ENCODE measurements at regions not wholly inside any gene's neighbourhood (a gene's known extent, or its start where the extent isn't known, plus 50 kb on each side); places are given as distances from the start of the nearest gene placed in this dataset.
"Not testable (repeated sequence)": the region's sequence is repeated elsewhere in the genome, so short reads cannot be mapped to it uniquely, and the experiment has no call there.

DNA sequence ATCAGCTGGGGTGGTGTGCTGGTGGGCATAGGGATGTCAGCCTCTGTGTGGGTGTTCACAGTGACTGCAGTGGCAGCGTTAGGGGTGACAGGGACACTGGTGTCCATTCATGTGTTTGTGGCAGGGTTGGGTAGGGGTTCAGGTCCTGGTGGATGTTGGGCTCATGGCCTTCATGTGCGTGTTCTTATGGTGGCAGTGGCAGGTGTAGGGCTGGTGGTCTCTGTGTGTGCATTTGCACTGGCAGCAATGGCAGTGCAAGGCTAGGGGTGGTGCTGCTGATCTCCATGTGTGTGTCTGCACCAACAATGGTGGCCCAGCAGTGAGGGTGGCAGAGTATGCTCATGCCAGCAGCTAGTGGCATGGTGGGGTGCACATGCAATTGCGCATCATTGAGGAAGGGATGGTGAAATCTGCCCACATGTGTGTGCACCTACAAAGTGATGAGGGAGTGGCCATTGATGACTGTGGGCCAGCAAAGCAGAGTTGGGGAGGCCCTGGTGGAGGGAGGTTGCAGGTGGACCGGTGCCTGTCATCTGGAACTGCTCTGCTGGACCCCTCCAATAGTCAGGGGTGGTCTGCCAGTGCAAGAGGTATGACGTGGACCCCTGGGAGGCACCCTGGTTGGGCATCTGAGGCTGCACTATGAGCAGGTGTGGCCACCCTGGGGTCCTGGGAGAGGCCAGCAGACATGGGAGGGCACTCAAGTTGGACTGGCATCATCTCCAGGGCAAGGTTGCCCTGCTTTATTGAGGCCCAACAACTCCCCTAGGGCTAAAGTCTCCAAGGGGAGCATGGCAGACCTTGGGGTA is 182.9 kb downstream of the TTC6 start:
- TF ChIP-seq, protein P1, sequence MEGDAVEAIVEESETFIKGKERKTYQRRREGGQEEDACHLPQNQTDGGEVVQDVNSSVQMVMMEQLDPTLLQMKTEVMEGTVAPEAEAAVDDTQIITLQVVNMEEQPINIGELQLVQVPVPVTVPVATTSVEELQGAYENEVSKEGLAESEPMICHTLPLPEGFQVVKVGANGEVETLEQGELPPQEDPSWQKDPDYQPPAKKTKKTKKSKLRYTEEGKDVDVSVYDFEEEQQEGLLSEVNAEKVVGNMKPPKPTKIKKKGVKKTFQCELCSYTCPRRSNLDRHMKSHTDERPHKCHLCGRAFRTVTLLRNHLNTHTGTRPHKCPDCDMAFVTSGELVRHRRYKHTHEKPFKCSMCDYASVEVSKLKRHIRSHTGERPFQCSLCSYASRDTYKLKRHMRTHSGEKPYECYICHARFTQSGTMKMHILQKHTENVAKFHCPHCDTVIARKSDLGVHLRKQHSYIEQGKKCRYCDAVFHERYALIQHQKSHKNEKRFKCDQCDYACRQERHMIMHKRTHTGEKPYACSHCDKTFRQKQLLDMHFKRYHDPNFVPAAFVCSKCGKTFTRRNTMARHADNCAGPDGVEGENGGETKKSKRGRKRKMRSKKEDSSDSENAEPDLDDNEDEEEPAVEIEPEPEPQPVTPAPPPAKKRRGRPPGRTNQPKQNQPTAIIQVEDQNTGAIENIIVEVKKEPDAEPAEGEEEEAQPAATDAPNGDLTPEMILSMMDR (IDR thresholded peaks at IDR 0.05) = no peak
- H3K4me3 ChIP-seq = no peak overlapping the region
- intact Hi-C loops (cut with DNase I, micrococcal nuclease) = no loop called here
- DNase-seq (no peak), ATAC-seq (no peak)
- no peaks in the 10 kb centered on the region for H3K9me3 ChIP-seq
- no peaks in the 10 kb centered on the region for H3K36me3 ChIP-seq (ENCODE audit: low read depth)
- no peaks in the 10 kb centered on the region for H3K4me1 ChIP-seq (ENCODE audit: low read depth)

DNA sequence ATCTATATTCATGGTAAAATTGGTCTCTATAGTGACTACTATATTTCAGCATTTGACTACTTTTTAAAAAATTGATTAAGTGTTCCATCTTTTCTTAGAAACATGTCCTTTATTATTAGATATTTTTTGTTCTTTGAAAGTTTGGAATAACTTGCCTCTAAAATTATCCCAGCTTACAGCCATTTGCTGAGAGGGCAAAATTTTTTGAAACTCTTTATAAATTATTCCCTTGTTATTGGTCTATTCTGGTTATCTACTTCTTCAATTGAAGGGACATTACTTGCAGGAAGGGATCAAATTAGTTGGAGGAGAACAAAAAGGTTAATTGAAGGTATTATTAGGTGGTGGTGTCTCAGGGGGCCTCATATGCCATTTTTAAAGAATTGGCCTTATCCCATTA is 184.1 kb downstream of the TTC6 start:
- Histone ChIP-seq H3K4me1 (ENCODE audit: low read depth) (no peaks in the 10 kb centered on the region), H3K4me3 (no peak overlapping the region), H3K36me3 (ENCODE audit: low read depth) (no peaks in the 10 kb centered on the region), H3K9me3 (no peaks in the 10 kb centered on the region)
- TF ChIP-seq, protein P1 (IDR thresholded peaks at IDR 0.05) = no peak
- intact Hi-C loops (cut with DNase I, micrococcal nuclease) = no loop called here
- DNase-seq (no peak), ATAC-seq (no peak)

DNA sequence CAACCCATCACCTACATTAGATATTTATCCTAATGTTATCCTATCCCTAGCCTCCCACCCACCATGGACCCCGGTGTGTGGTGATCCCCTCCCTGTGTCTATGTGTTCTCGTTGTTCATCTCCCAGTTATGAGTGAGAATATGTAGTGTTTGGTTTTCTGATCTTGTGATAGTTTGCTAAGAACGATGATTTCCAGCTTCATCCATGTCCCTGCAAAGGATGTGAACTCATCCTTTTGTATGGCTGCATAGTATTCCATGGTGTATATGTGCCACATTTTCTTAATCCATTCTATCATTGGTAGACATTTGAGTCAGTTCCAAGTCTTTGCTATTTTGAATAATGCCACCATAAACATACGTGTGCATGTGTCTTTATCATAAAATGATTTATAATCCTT is 185.3 kb downstream of the TTC6 start:
- H3K9me3 ChIP-seq; H3K36me3 ChIP-seq (ENCODE audit: low read depth); intact Hi-C loops (cut with DNase I, micrococcal nuclease); ATAC-seq; H3K4me3 ChIP-seq; H3K4me1 ChIP-seq (ENCODE audit: low read depth); DNase-seq: not testable (repeated sequence)

DNA sequence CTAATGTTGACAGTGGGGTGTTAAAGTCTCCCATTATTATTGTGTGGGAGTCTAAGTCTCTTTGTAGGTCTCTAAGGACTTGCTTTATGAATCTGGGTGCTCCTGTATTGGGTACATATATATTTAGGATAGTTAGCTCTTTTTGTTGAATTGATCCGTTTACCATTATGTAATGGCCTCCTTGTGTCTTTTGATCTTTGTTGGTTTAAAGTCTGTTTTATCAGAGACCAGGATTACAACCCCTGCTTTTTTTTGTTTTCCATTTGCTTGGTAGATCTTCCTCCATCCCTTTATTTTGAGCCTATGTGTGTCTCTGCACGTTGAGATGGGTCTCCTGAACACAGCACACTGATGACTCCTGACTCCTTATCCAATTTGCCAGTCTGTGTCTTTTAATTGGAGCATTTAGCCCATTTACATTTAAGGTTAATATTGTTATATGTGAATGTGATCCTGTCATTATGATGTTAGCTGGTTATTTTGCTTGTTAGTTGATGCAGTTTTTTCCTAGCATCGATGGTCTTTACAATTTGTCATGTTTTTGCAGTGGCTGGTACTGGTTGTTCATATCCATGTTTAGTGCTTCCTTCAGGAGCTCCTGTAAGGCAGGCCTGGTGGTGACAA is 188.9 kb downstream of the TTC6 start:
- intact Hi-C loops (cut with DNase I, micrococcal nuclease); ATAC-seq; H3K36me3 ChIP-seq (ENCODE audit: low read depth): not testable (repeated sequence)

DNA sequence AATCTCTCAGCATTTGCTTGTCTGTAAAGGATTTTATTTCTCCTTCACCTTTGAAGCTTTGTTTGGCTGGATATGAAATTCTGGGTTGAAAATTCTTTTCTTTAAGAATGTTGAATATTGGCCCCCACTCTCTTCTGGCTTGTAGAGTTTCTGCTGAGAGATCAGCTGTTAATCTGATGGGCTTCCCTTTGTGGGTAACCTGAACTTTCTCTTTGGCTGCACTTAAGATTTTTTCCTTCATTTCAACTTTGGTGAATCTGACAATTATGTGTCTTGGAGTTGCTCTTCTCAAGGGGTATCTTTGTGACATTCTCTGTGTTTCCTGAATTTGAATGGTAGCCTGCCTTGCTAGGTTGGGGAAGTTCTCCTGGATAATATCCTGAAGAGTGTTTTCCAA is 189.4 kb downstream of the TTC6 start:
- H3K36me3 ChIP-seq (ENCODE audit: low read depth); H3K4me1 ChIP-seq (ENCODE audit: low read depth); H3K9me3 ChIP-seq; intact Hi-C loops (cut with DNase I, micrococcal nuclease); DNase-seq; ATAC-seq; H3K4me3 ChIP-seq: not testable (repeated sequence)

More for the DNA sequence above, 188.9 kb downstream of the TTC6 start:
- not testable (repeated sequence) for H3K9me3 ChIP-seq; H3K4me3 ChIP-seq; DNase-seq; H3K4me1 ChIP-seq (ENCODE audit: low read depth)

DNA sequence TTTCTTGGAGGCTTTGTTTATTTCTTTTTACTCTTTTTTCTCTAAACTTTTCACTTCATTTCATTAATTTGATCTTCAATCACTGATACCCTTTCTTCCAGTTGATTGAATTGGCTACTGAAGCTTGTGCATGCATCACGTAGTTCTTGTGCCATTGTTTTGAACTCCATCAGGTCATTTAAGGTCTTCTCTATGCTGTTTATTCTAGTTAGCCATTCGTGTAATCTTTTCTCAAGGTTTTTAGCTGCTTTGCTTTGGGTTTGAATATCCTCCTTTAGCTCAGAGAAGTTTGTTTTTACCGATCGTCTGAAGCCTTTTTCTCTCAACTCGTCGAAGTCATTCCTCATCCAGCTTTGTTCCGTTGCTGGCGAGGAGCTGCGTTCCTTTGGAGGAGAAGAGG is 189.9 kb downstream of the TTC6 start:
- H3K36me3 ChIP-seq (ENCODE audit: low read depth); ATAC-seq; H3K9me3 ChIP-seq; H3K4me1 ChIP-seq (ENCODE audit: low read depth); intact Hi-C loops (cut with DNase I, micrococcal nuclease); H3K4me3 ChIP-seq; DNase-seq: not testable (repeated sequence)

DNA sequence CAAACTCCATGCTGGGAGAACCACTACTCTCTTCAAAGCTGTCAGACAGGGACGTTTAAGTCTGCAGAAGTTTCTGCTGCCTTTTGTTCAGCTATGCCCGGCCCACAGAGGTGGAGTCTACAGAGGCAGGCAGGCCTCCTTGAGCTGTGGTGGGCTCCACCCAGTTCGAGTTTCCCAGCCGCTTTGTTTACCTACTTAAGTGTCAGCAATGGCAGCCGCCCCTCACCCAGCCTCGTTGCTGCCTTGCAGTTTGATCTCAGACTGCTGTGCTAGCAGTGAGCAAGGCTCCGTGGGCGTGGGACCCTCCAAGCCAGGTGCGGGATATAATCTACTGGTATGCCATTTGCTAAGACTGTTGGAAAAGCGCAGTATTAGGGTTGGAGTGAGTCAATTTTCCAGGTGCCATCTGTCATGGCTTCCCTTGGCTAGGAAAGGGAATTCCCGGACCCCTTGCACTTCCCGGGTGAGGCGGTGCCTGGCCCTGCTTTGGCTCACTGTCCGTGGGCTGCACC is 190.7 kb downstream of the TTC6 start:
- H3K4me1 ChIP-seq (ENCODE audit: low read depth); H3K4me3 ChIP-seq; intact Hi-C loops (cut with DNase I, micrococcal nuclease); ATAC-seq; DNase-seq; H3K9me3 ChIP-seq; H3K36me3 ChIP-seq (ENCODE audit: low read depth): not testable (repeated sequence)

DNA sequence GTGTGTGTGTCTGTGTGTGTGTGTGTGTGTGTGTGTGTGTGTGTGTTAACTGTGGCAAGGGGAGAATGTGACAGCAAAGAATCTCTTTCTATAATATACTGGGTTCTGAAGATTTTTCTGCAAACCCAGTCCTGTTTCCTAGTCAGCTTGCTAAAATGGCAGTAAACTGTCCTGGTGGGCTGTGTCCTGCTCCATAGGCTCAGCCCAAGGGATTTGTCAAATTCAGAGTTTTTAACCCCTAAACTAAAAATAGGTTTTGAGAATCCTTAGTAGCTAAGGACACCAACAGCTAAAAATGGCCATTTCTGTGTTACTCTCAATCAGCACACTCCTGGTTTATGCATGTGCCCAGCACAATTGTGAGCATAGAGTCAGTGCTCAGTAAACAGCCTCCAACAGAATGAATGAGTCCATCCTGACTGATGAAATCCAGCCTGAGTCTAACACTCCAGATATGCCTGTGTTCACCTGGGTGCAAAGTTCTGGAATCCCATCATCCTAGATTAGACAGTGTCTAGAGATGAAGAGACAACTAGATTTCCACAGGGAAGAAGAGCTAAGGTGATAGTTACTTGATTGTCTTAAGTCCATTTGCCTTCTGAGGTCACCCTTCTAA is 192.6 kb downstream of the TTC6 start:
- ATAC-seq = no peak
- TF ChIP-seq, protein P1 (IDR thresholded peaks at IDR 0.05) = no peak
- Histone ChIP-seq H3K4me3 (no peak overlapping the region), H3K4me1 (ENCODE audit: low read depth) (no peaks in the 10 kb centered on the region), H3K36me3 (ENCODE audit: low read depth) (no peaks in the 10 kb centered on the region), H3K9me3 (no peaks in the 10 kb centered on the region)
- intact Hi-C loops (cut with DNase I, micrococcal nuclease) = no loop called here
- no peak for DNase-seq
